AG04449 (cell line): ENCODE measurements at regions not wholly inside any gene's neighbourhood (a gene's known extent, or its start where the extent isn't known, plus 50 kb on each side); places are given as distances from the start of the nearest gene placed in this dataset.

Experiments used
- CTCF ChIA-PET: fragments of 350-600 bp; formaldehyde crosslinking; extraction: SDS; loops from one replicate; lab custom pipeline; 2021; ENCODE audit warnings: antibody characterized with exemption; lab: Yijun Ruan, JAX
- POLR2A ChIA-PET: fragments of 400-600, 350-600 bp; formaldehyde crosslinking; extraction: SDS; loops from one replicate; lab custom pipeline; 2020; ENCODE audit warnings: antibody characterized with exemption, inconsistent platforms; lab: Yijun Ruan, JAX
- DNase-seq: peaks from one replicate; pipeline ENCODE4 v3.0.0-alpha.2; 2010; ENCODE audit warnings: low read depth, low spot score
- H3K4me3 ChIP-seq: 2 replicates; pipeline ENCODE4 v1.5.1; 2011; ENCODE audit warnings: low read depth, mild to moderate bottlenecking, control low read depth, low read length
- CTCF ChIP-seq: IDR thresholded peaks from one replicate; pipeline ENCODE4 v1.5.1; 2011; ENCODE audit warnings: mild to moderate bottlenecking, moderate library complexity, low read length, control low read depth, inconsistent platforms; ENCODE audit not compliant: insufficient read depth; ENCODE audit errors: missing control alignments

DNA sequence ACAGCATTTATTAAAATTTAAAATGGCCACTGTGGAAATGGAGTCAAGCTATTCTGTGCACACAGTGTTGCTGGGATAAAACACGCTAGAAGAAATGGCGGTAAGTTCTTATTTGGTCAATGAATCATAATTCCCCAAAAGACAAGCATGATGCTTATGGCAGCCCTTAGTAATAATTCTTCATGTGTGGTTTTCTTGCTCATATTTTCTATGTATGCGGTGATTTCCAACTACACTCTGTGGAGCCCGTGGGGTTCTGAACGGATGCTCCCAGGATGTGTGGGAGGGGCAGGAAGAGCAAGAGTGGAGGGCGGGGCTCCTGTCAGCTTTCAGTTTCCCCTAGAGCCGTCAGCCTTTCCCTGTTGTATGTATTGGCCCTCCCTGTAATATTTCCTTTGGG lies 91.7 kb upstream of the RMDN2 start:
- ChIA-PET POLR2A (interaction anchor here (0.8 to 2.0 kb wide), 6 partner anchors 25 to 419 kb away, joined by 3 to 9 read pairs (median 4); partner anchors contain the start of gene CDC42EP3), CTCF (interaction anchor here (0.6 to 13.7 kb wide), 42 partner anchors 9 to 438 kb away, joined by 3 to 158 read pairs (median 5); partner anchors contain the start of gene CDC42EP3)
- no peak overlapping the region for H3K4me3 ChIP-seq
- DNase-seq: no peak
- TF ChIP-seq CTCF: no peak

DNA sequence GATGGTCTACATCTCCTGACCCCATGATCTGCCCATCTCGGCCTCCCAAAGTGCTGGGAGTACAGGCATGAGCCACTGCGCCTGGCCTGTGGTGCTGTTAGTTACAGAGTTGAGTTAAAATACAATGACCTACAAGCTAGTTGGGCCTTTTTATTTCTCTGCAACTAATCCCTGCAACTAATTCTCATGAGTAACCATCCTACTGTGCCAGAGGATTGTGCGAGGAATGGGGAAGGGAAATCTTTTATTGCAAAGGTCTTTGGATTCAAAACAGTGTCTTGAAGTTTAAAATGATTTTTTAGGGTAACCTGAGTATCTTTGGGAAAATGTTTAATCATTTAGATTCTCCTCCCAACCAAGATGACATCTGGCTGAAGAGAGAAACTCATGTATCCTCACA lies 88.8 kb upstream of the RMDN2 start:
- H3K4me3 ChIP-seq: no peak overlapping the region
- POLR2A ChIA-PET: no interaction called here
- CTCF ChIA-PET: interaction anchor here (0.9 to 13.7 kb wide), 4 partner anchors 40 to 439 kb away, joined by 3 to 158 read pairs (median 19); no protein-coding TSS in a partner anchor
- DNase-seq: no peak
- no peak for TF ChIP-seq CTCF

GRCh38 chr2:37836711-37837110 lies 88.4 kb upstream of the RMDN2 start:
- CTCF ChIA-PET: interaction anchor here (1.0 to 13.7 kb wide), 5 partner anchors 33 to 441 kb away, joined by 3 to 158 read pairs (median 10); no protein-coding TSS in a partner anchor

DNA sequence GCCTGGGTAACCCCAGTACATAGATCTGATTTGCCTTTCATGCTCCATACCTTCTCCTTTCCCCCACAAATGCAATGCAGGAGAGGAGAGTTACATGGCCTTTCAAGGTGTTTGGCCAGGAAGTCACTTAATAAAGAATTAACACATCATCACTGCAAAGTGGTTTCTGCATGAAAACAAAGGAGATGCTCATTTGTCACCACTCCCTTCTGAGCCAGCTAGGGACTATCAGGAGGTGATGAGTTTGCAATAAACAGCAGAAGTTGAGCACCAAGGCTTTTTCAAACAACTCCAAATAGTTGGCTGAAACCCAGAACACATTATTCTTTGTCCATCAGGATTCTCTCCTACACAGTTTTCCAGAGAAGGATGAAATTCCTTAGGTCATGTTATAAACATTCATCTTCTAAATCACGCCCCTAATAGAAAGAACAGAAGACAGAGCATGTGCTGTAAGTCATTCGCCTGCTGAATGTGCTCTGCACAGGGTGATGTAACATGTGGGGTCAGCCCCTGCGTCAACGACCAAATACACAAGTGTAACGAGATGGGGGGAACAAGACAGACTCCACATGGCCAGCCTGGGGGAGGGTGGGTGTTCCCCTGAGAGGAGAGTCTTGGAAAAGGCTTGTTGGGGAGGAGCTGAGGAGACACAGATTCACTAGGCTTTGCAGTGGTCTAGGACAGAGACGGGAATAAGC lies 87.3 kb upstream of the RMDN2 start:
- ChIA-PET CTCF (interaction anchor here (0.6 to 3.5 kb wide), 6 partner anchors 32 to 442 kb away, joined by 3 to 28 read pairs (median 4); no protein-coding TSS in a partner anchor), POLR2A (no interaction called here)
- no peak overlapping the region for H3K4me3 ChIP-seq
- DNase-seq: no peak
- TF ChIP-seq CTCF: no peak

More at GRCh38 chr2:37836711-37837110, 88.4 kb upstream of the RMDN2 start:
- POLR2A ChIA-PET: no interaction called here
- DNase-seq: no peak
- TF ChIP-seq CTCF: no peak
- no peak overlapping the region for H3K4me3 ChIP-seq

- POLR2A ChIA-PET: no interaction called here
Observed at GRCh38 chr2:37838541-37839167, 86.4 kb upstream of the RMDN2 start.

More at GRCh38 chr2:37838541-37839167, 86.4 kb upstream of the RMDN2 start:
- TF ChIP-seq CTCF: no peak
- CTCF ChIA-PET: interaction anchor here (0.6 to 3.5 kb wide), 3 partner anchors 38 to 426 kb away, joined by 3 to 28 read pairs (median 4); no protein-coding TSS in a partner anchor
- H3K4me3 ChIP-seq: no peak overlapping the region
- no peak for DNase-seq
